ENCODE measurements at regions not wholly inside any gene's neighbourhood (a gene's known extent, or its start where the extent isn't known, plus 50 kb on each side); places are given as distances from the start of the nearest gene placed in this dataset.
"Not testable (repeated sequence)": the region's sequence is repeated elsewhere in the genome, so short reads cannot be mapped to it uniquely, and the experiment has no call there.

DNA sequence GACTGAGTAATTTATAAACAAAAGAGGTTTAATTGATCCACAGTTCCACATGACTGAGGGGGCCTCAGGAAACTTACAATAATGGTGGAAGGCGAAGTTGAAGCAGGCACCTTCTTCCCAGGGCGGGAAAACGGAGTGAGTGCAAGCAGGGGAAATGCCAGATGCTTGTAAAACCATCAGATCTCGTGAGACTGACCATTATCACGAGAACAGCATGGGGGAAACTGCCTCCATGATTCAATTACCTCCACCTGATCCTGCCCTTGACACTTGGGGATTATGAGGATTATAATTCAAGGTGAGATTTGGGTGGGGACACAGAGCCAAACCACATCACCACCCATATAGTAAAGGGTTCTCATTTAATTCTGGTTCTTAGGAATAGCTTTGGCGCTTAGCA lies 219.5 kb upstream of the ATP5MC3 start:
- DNase-seq, result no peak

DNA sequence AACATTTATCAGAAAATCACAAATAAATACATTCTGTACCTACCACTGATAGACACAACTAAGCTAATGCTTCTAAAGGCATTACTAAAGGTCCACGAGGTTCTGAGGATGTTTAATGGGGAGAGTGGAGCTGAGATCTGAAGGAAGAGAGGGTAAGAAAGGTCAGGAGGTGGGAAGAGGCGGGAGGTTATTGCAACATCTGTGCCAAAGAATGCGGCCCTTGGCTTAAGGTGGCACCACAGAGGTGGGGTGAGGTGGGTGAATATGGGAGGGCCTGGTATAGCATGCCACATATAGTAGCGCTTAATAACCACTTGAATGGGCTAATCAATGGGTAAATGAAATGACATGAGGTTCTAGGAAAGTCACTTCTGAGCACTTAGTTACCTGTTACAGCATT lies 217.8 kb upstream of the ATP5MC3 start:
- DNase-seq, result no peak

GRCh38 chr2:175398848-175399247 lies 217.3 kb upstream of the ATP5MC3 start:
- no peak for DNase-seq

DNA sequence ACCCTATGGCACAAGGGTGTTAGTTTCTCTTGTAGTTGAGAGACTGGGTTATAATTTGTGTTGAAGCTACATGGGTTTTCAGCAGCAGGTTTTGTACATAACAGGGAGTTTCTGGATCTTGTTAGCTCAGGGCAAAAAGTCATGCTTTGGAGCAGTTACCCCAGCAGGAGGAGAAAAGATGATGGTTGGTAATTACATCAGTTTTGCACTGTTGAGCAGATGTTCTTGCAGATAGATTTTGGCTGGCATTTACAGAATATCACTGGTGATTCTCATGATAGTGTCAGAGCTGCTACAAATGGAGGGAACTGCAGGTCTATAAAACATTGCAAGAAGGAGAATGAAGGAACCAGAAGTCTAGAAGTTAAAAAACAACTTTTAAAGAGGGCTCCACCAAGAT lies 215.2 kb upstream of the ATP5MC3 start:
- DNase-seq, result no peak

DNA sequence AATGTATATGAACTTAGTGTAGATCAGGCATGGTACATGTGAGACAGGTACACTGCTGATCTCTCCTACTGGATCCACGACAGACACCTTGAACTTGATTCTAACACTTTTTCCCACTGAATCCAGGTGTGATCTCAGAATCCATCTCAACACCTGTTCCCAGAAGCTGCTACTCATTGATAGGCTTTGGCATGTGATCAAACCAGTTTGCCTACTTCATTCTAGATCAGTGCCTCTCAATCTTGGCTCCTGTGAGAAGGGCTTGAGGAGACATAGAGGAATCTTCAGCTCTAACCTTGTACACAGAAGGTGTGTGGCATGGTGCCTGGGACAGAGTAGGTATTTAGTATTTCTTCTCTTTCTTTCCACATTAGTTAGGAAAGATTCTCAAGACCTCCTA lies 212.3 kb upstream of the ATP5MC3 start:
- no peak for DNase-seq

DNA sequence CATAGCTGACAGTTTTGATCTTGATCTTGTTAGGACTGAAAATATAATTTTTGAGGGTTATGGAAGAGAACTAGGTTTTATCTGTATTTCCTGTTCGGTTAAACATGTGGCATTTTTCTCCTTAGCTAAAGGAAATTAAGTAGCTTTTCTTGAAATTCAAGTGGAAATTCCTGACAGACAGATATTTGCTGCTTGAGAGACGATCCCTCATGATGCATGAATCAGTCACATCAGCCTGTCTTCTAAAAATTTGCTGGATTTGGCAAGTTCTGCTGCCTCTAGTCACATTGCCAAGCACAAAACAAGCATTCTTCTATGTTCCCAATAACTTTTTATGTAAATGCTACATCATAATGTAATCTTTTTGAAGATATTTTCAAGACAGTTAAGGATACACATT lies 201.8 kb upstream of the ATP5MC3 start:
- no peak for DNase-seq

- no peak for DNase-seq
Observed at GRCh38 chr2:175373729-175374128, 192.2 kb upstream of the ATP5MC3 start.

DNA sequence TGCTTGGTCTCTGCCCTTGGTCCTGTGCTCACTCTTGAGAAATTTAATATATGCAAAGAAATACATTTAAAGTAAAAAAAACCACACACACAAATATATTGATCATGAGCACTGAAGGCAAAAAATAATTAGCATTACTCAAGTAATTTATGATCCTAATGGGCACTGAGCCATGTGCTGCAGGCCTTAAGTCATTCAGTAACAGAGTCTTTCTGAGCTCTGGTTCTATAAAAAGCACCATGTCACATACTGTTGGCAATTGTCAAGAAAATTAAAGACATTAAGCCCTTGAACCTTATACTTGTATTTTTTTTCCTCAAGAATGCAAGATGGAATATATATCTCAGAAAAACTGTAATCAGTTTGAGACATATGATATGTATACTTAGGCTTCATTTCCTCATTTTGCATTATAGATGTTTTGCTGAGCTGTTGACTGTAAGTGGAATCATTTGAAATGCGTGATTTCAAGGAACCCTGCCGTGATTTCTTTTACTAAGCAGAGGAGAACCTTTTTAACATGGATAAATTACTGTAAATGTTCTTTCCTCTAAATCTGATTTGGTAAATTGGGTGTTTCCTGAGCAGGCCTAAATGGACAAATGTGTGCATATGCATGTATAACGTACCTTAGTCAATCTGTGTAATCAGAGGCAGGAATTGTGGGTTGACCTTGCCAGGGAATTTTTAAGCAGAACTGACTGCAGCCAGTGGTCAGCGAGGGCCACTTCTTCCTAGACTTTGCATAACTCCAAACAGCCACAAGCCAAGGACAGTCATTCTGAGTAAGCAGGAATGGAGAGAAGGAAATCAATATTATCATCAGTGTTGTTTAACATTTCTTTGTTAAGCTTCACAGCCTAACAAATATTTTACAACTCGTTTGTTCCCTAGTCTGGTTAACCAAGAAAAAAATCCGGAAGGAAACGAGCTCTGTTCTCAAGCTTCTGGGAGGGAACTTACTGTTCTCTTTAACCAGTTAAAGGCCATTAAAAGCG lies 191.5 kb upstream of the ATP5MC3 start:
- DNase-seq, result no peak

DNA sequence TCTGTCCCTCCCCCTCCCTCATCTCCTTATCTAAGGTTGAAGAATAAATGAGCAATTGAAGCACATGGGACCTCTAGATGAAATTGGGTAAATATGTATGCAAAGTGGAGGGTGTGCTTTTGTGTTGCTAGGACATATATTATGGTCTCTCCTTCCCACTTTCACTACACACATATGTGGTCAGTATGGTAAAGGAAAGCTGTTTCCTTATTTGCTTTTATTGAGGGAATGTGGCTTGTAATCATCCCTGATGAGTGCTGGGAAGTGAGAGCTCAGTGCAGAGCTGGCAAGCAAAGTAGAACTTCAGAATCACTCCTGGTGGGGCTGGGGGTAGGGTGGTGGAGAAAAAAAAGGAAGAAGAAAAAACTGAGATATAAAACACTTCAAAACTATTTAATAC lies 189.9 kb upstream of the ATP5MC3 start:
- DNase-seq, result no peak

DNA sequence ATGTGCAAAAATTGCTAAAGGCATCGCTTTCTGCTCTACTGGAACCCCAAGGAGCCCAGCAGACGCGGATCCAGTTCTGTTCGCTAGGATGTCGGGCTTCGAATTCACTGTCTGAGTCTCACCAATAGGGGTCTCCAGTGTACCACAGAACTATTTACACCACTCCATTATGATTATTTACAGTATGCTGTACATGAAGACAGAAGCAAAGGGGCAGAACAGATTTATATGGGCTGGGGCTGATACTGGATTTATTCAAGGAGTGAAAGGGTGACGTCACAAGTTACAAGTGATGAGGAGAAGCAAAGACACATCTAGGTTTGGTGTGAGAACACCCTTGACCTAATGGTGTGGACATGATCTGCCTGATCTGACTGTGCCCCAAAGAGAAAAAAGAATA lies 185.3 kb upstream of the ATP5MC3 start:
- DNase-seq, result peak; percentile 8

DNA sequence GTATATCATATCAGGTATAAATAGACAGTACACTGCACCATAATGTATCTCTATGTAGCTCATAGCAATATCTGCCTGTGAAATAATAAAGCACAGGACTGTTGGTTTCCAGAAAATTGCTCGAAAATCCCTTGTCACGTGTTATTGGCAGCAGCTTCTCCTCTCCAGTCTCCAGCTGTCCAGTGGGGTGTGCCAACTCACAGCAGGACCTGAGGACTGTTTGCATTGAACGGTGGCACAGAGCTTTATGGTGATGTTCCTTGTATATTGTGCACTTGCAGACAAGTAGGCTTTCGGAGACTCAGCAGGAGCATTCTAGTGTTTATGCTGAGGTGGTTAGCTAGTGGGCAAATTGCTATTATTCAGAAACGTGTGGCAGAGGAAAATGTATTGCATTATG lies 182.2 kb upstream of the ATP5MC3 start:
- DNase-seq, result no peak

- no peak for DNase-seq
Observed at GRCh38 chr2:175362331-175362730, 180.8 kb upstream of the ATP5MC3 start.

GRCh38 chr2:175359710-175360109 lies 178.2 kb upstream of the ATP5MC3 start:
- DNase-seq, result no peak

DNA sequence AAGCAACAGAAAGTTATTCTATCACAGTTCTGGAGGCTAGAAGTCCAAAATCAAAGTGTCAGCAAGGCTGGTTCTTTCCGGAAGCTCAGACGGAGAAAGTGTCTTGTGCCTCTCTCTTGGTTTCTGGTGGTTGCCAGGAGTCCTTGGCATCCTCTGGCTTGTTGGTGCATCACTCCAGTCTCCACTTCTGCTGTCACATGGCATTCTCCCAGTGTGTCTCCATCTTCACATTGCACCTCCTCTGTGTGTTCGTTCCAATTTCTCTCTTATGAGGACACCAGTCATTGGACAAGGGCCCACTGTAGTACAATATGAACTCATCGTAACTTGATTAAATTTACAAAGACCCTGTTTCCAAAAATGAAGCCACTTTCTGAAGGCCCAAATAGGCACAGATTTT lies 175.4 kb upstream of the ATP5MC3 start:
- DNase-seq, result no peak

DNA sequence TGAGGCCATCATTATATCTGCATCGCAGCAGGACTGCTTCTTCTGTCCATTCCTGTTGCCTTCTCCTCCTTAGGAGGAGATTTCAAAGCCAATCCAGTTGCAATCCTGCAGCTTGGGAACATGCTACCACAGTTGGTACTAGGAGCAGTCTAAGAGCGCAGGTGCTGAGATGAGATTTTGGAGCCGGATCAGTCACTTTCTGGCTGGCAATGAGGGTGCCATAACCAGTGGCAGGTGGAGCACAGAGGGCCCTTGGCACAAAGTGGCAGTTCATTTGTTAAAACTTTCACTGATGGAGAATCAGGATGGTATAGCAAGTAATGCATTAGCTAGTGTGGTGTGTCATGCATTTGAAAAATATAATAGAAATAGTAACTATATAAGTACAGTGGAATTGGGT lies 173.7 kb upstream of the ATP5MC3 start:
- DNase-seq, result no peak

- no peak for DNase-seq
Observed at GRCh38 chr2:175353275-175353674, 171.8 kb upstream of the ATP5MC3 start.

DNA sequence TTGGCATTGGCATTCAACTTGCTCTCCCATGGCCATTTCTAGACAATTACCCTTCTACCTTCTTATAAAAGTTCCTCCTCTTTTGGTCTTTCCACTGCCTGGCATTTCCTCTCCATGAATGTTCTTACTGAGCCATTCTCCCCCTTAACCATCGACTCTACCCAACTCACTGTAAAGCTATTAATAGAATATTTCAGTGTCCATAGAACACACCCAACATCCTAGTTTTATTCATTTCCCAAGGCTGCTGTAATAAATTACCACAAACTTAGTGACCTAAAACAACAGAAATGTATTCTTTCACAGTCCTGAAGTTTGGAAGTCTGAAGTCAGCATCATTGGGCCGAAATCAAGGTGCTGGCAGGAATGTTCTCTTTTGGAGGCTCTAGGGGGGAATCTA lies 170.0 kb upstream of the ATP5MC3 start:
- no peak for DNase-seq

GRCh38 chr2:175350105-175350504 lies 168.6 kb upstream of the ATP5MC3 start:
- no peak for DNase-seq

- DNase-seq, result no peak
Observed at GRCh38 chr2:175342085-175342484, 160.6 kb upstream of the ATP5MC3 start.

GRCh38 chr2:175330195-175330594 lies 148.7 kb upstream of the ATP5MC3 start:
- DNase-seq, result no peak

DNA sequence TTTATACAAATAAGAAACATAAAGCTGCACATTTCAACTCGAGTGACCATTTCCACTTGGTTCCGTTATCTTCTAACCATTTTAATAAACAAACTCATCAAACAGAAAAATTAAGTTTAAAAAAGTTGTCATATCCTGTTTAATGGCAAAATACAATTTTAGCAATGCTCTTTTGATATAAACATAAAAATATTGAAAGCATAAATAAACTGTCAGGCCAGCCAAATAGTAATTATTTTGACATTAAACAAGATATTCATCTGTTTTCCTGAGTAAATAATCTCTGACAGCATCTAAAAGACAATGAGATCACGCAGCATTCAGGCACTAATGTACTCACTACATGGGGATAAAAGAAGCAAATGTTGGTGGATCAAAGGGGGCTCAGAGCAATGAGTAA lies 145.3 kb upstream of the ATP5MC3 start:
- DNase-seq, result no peak

GRCh38 chr2:175326164-175326563 lies 144.7 kb upstream of the ATP5MC3 start:
- DNase-seq, result not testable (repeated sequence)

DNA sequence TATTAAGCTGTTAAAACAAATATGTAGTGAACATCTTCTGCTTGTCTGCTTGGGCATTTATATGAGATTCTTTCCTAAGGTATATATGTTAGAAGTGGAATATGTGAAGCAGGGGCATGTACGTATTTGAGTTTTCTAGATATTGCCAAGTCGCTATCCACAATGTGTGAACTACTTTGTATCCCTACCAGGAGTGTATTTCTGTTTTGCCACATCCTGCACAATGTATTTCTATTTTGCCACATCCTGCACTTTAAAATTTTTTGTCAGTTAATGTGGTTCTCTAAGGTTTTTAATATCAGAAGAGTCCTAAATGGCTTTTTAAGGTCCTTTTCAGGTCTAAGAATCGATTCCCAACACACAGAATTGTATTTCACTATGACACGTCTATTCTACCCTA lies 141.7 kb upstream of the ATP5MC3 start:
- no peak for DNase-seq

DNA sequence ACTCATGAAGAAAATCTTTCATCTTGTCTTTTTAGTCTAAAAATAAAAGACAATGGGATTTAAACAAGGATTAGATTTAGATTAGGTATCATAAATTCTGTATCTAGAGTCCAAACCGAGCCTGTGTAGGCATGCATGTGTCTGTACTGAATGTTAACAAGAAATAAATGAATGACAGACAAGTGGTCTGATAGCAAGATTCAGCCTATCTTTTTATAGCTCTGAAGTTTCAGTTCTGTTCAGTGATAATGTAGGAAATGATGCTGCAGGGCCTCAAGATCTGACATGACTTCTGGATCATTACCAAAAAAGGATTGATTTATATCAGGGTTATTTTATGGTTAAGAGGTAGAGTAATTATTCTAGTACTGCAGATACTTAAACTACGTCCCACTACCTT lies 137.0 kb upstream of the ATP5MC3 start:
- DNase-seq, result no peak

DNA sequence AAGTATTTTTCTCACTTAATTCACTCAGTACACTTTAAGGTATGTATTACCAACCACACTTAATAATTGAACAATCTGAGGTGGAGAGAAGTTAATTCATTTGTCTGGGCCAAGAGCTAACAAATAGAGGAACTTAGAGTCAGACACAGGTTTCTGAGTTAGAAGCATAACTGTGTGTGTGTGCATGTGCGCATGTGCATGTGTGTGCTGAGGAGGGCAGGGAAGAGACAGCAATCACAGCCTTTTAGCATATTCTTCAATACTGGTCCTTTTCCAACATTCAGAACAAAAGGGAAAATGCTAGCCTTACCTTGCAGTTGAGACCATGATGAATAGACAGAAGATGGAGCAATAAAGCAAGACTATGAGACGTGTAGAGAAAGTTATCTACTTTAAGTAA lies 136.2 kb upstream of the ATP5MC3 start:
- no peak for DNase-seq
